Astrocyte of the hippocampus (primary cell): ENCODE measurements at regions not wholly inside any gene's neighbourhood (a gene's known extent, or its start where the extent isn't known, plus 50 kb on each side); places are given as distances from the start of the nearest gene placed in this dataset.
"Not testable (repeated sequence)": the region's sequence is repeated elsewhere in the genome, so short reads cannot be mapped to it uniquely, and the experiment has no call there.

Experiments used
- DNase-seq: peaks from one replicate; pipeline ENCODE4 v3.0.0; 2011; ENCODE audit warnings: low read depth, low spot score

DNA sequence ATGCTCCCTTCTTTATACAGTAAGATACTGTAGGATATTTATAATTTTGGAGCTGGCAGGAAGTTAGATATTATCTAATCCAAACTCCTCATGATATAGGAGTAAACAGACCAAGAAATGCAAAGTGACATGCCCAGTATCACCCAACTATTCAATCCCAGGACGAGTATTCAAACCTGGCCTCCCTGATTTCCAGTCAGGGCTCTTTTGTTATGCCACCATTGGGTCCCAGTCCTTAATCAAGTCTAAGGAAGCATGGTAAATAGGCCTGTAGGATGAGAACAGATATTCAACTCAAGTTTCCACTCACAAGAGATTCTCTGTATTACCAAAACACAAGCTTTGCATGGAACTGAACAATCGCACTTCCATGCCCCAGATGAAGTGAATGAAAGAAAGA, 484.0 kb upstream of the API5 start:
- DNase-seq: no peak

DNA sequence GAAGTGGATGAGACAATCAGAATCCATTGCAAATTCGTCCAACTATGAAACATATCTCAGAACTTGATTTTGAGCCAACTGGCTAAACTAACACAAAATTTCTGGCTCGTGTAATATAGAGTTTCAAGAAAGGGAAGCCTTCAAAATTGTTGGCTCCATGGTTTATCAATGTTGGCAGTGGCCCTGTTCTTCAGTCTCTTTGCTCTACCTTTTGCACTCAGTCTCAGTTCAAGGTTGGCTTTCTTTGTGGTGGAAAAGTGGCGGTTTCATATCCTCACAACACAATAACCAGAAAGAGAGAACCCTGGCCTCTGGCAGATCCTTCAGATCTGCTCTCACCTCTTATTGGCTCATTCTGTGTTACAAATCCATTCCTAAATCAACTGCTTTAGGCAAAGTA, 473.8 kb upstream of the API5 start:
- no peak for DNase-seq

DNA sequence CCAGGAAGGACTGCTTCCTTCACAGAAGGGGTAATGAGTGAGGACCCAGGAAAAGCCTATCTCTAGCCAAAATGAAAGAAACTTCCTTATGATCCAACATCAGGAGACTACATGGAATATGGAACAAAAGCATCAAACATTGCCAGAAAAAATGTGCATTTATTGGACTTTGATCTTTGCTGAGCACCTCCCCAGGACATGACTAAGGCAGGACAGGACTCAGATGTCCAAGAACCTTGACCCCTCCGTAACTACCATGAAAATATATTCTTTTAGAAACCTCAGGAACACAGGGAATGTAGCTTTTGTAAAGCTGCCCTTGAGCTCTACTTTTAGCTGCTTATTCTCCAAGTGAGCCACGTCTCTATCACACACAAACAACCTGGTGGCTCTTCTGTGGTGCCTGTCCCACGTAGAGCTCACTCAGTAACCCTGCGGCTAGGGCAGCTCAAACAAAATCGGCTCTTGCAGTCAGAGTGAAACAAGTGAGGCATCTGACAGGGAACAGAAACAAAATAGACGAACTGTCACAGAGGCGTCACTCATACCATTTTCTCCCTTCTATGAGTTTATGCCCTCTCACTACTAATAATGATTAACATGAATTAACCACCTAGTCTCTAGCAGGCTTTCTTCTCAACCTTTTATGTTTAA, 471.5 kb upstream of the API5 start:
- no peak for DNase-seq

DNA sequence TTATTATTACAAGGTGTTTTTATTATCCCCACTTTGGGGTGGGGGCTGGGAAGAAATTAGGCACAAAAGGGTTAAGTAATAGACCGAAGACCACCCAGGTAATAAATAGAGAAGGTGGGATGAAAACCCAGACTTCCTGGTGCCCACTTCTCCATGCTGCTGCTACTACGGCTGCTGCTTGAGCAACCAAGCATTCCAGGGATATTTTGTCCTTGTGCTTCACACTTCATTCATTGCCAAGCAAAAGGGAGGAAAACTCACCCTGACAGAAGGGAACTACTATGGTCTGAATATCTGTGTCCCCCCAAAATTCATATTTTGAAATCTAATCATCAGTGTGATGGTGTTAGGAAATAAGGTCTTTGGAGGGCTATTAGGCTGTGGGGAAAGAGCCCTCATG, 470.9 kb upstream of the API5 start:
- peak; percentile 39 for DNase-seq

DNA sequence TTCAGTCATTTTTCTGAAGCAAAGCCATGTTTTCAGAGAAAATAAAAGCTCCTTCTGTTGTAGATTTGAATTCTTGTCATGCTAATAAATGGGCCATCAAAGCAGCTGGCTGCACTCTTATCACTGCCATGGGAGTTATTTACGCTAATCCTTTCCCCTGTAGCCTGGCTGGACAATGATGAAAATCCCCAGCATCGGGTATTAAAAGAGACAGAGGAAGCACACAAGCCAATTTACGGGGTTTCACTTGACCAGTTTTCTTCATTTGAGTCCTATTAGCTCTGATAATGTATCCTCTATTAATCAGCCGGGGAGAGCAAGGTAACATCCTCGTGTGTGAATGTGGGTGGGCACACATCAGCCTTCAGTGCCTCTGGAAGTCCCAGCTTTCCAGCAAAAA, 470.2 kb upstream of the API5 start:
- DNase-seq: no peak

DNA sequence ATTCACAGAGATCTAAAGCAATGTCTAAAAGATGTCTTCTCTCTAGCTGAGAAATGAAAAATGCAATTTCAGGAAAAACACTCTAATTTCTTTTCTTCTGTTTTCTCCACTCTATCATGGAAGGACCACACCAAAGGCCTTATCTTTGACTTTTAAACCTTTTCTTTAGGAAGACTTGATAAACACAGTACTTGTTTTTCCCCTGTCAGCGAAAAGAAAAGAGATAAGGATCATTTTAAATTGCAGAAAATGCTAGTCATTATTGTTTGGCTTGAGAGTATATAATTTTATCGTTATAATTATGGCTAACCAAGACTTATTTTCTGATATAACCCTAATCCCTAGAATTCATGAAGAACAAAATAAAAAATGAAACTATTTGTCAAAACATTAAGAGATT, 462.4 kb upstream of the API5 start:
- DNase-seq: no peak

DNA sequence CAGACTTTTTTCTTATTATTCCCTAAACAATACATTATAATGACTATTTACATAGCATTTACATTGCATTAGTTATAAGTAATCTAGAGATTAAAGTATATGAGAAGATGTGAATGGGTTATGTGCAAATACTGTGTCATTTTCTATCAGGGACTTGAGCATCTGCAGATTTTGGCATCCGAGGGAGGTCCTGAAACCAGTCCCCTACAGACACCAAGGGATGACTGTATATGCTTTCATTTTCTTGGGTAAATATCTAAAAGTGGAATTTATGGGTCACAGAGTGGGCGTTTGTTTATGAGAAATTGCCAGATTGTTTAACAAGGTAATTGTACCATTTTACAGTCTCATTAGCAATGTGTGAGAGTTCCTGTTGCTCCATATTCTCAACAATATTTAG, 454.5 kb upstream of the API5 start:
- DNase-seq: no peak

DNA sequence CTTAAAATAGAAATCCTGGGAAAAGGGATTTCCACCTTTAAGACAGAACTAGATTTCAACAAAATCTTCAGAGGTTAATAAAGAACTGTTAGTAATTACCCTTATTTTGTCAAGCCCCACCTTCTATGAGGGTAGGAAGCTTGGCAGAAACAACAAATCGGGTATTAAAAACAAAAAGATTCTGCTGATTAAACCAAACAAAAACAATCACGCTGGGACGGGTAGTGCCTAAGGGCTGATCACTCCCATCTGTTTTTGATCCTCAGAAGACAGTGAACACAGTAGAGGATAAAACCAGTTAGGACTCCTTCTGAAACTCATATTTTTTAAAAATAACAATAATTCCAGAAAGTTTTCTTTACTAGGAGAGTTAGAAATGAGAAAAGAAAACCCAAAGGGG, 441.3 kb upstream of the API5 start:
- DNase-seq: no peak

DNA sequence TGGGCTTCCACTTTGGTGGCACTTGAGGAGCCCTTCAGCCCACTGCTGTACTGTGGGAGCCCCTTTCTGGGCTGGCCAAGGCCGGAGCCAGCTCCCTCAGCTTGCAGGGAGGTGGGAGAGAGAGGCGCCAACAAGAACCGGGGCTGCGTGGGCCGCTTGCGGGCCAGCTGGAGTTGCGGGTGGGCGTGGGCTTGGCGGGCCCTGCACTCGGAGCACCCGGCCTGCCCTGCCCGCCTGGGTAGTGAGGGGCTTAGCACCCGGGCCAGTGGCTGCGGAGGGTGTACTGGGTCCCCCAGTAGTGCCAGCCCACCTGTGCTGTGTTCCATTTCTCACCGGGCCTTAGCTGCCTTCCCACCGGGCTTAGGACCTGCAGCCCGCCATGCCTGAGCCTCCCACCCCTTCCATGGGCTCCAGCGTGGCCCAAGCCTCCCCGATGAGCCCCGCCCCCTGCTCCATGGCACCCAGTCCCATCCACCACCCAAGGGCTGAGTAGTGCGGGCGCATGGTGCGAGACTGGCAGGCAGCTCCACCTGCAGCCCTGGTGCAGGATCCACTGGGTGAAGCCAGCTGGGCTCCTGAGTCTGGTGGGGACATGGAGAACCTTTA, 437.9 kb upstream of the API5 start:
- DNase-seq: not testable (repeated sequence)

DNA sequence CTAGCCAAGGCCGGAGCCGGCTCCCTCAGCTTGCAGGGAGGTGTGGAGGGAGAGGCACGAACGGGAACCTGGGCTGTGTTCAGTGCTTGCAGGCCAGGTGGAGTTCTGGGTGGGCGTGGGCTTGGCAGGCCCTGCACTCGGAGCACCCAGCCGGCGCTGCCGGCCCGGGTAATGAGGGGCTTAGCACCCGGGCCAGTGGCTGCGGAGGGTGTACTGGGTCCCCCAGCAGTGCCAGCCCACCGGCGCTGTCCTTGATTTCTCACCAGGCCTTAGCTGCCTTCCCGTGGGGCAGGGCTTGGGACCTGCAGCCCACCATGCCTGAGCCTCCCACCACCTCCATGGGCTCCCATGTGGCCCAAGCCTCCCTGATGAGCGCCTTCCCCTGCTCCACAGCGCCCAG, 430.5 kb upstream of the API5 start:
- DNase-seq: not testable (repeated sequence)

DNA sequence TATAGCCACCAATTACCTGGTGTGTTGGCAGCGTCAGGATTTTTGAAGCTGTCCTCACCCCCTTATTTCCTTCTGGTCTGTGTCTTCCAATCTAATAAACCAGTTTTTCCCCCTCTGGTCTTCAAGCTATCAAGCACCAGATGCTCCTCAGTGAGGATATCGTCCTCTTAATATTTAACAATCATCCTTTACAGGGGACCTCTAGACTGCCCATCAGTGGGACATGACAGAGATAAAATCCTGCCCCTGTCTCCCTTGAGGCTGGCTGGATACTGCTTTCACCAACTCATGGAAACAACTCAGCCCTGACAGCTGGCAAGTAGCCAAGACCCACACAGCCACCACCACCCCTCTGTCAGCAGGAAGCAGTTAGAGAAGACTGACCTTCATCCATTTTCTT, 421.0 kb upstream of the API5 start:
- peak; percentile 1 for DNase-seq

DNA sequence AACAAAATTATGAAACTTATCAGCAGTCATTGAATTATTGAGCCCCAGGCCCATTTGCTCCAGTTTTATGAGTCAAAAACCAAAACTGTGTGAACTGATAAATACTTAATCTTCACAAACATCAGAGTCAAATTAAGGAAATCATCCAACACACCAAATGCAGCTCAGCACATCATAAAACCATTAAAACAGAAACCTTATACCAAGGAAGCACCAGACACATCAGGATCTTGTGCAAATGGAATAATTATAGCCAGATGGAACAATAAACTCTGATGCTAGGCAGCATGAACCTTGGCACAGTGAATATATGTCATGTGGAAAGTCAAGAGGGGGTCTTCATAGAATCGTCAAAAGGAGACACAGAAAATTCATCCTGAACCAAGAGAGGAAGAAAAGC, 410.7 kb upstream of the API5 start:
- DNase-seq: no peak

DNA sequence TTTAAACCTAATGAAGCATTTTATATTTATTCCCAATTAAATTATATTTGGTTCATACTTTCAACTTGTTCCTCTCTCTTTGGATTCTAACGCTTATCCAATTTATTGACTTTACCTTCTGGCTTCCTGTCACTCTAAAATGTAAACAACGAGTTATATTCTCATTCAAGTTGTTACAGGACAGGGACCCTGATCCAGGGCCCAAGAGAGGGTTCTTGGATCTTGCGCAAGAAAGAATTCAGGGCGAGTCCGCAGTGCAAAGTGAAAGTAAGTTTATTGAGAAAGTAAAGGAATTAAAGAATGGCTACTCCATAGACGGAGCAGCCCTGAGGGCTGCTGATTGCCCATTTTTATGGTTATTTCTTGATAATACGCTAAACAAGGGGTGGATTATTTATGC, 405.6 kb upstream of the API5 start:
- DNase-seq: no peak

DNA sequence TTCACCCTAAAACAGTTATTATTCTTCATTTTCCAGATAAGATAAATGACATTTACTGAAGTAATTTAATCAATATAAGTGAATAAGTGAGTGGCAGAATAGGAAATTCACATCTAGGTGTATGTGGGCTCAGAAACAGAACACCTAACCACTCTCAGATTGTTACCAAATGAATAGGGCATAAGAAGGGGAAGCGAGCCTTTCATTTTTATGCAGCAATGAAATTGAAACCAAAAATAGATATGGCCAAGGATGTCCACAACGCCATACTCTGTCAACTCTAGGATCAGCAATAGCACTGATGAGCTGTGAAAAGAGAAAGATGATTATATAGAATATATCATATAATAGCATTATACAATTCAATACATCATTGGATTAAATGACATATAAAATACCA, 398.1 kb upstream of the API5 start:
- no peak for DNase-seq

DNA sequence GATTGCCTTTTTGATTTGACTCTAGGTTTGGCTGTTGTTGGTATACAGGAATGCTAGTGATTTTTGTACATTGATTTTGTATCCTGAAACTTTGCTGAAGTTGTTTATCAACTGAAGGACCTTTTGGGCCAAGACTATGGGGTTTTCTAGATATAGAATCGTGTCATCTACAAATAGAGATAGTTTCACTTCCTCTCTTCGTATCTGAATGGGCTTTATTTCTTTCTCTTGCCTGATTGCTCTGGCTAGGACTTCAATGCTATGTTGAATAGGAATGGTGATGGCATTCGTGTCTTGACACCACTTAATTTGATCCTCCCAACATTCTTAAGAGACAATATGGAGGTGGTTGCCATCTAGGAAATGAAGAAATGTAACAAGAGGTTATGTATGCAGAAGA, 388.1 kb upstream of the API5 start:
- no peak for DNase-seq

DNA sequence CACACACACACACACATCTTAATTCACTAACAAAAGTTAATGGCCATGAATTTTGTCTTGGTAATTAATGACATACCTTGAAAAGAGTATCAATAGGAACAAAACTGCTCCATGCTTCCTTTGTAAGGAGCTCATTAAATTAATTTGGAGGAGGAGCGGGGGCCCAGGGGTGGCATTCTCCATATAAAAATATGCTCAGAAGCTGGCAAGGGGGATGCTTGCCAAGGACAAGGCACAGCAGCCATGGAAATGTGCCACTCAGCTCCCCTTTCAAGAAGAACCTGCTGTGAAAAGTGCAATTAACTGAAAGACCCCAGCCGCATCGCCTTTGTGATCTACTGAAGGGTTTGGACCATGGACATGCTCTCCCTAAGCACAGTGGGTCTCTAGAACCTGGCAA, 385.9 kb upstream of the API5 start:
- no peak for DNase-seq

DNA sequence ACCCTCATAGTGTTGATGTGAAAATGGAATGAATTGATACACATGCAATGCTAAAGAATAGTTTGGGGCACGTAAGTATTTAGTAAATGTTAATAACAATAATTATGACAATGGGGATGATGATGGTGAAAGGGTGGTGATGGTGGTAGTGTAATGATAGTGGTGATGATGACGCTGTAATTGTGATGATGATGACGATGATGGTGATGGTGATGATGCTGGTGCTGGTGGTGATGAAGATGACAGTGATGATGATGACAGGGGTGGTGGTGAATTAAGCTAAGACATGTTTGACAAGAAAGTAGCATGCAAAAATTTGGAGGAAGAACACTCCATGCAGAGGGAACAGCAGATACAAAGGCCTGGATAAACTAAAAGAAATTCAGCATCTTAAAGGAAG, 364.4 kb upstream of the API5 start:
- DNase-seq: no peak

DNA sequence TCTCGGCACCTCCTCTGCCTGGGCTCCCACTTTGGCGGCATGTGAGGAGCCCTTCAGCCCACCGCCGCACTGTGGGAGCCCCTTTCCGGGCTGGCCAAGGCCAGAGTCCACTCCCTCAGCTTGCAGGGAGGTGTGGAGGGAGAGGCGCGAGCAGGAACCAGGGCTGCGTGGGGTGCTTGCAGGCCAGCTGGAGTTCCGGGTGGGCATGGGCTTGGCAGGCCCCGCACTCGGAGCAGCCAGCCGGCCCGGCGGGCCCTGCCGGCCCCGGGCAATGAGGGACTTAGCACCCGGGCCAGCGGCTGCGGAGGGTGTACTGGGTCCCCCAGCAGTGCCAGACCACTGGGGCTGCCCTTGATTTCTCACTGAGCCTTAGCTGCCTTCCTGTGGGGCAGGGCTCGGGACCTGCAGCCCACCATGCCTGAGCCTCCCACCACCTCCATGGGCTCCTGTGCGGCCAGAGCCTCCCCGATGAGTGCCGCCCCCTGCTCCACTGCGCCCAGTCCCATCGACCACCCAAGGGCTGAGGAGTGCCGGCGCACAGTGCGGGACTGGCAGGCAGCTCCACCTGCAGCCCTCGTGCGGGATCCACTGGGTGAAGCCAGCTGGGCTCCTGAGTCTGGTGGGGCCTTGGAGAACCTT, 361.9 kb upstream of the API5 start:
- not testable (repeated sequence) for DNase-seq

DNA sequence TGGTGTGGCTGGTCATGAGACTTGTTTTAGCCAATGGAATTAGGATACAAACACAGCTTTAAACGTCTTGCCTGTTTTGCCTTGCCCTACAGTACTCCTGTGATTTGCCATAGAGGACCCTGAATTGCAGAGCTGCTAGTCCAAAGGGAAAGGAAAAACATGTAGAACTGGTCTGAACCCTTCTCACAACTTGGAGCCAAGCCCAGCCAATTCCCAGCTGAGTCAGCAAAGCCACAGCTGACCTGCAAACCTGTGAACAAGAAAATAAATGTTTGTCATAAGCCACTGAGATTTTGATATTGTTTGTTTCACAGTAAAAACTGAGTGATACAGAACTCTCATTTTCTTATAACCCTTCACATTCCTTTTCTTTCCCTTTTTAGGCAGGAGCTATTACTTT, 360.5 kb upstream of the API5 start:
- peak; percentile 59 for DNase-seq

DNA sequence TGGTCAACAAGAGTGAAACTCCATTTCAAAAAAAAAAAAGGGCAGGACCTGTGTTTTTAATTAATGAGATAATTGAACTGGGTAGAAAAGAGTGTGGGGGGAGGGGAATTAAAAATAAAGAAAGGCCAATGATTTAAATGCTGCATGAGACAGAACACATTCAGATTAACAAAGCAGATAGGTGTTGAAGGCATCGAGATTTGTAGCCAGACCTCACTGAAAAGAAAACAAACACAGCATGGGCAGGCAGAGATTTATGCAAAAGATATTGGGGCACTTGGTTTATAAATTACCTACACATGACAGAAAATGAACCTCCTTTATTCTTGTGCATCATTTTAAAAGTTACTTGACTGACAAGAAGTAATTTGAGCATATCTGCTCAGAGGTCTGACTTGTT, 354.0 kb upstream of the API5 start:
- DNase-seq: no peak

DNA sequence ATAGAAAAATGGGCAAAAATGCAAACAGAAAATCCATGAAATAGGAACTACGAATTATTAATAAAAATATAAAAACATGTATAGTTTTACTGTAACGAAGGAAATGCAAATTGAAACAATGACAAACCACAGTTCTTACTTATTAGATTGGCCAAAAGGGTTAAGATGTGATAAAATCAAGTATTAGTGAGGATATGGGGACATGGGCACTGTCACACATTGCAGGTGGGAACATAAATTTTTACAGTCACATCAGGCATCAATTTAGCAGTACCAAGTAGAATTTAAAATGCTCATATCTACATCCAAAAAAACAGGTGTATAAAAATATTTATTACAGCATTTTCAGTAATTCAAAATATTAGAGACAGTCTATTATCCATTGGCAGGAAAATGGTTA, 353.2 kb upstream of the API5 start:
- DNase-seq: no peak

DNA sequence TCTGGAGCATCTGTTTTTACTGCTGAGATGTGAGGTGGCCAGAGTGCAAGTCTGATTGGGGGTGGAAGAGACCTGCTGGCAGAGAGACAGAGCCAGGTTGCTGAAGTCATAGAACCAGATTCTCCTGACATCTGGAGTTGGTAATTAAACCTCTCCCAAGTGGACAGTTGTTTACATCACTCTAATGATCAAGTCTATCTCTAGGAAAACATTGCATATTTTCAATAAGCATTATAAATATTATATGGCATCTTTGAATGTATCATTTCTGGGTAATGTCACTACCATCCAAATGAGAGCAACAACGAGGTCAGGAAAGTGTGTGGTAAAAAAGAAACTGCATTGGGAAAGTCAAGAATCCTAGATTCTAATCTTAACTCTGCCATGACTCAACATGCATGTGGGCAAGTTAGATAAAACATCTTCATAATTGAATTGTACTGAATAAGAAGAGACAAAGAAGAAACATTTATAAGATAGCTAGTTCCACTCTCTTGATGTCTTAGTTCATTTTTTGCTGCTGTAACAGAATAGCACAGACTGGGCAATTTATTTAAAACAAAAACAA, 351.2 kb upstream of the API5 start:
- DNase-seq: no peak

DNA sequence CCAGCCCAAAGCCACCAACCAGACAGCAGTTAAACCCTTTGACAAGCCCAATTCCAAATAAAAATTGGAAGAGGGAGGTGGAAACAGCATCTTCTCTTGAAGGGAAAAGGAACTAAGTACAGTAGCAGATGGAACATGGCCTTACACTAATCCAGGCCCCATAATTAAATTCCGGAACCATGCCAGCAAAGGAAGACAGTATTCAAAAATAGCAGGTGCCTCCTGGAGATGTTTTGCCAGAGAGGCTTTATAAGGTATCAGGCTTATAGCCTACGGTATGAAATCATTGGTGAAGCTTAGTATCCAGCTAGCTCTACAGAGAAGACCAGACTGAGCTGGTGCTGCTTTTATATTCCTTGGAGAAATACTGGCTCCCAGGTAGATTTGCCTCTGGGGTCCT, 344.1 kb upstream of the API5 start:
- DNase-seq: no peak
